ENCODE measurements at regions not wholly inside any gene's neighbourhood (a gene's known extent, or its start where the extent isn't known, plus 50 kb on each side); places are given as distances from the start of the nearest gene placed in this dataset.
"Not testable (repeated sequence)": the region's sequence is repeated elsewhere in the genome, so short reads cannot be mapped to it uniquely, and the experiment has no call there.

- no peak for DNase-seq (ENCODE audit: low read depth in 4 of 4, low spot score in 3 of 4)
These were observed 310.9 kb upstream of the DIO3 start for GRCh38 chr14:101250336-101250947.

- DNase-seq (ENCODE audit: low read depth in 4 of 4, low spot score in 3 of 4): no peak
These were observed 310.1 kb upstream of the DIO3 start for GRCh38 chr14:101250948-101251811.

- DNase-seq (ENCODE audit: low read depth in 4 of 4, low spot score in 3 of 4): no peak
These were observed 309.4 kb upstream of the DIO3 start for GRCh38 chr14:101251812-101252442.

GRCh38 chr14:101252443-101253214, 308.7 kb upstream of the DIO3 start:
- DNase-seq (ENCODE audit: low read depth in 4 of 4, low spot score in 3 of 4): no peak

GRCh38 chr14:101253948-101254347, 307.3 kb upstream of the DIO3 start:
- DNase-seq (ENCODE audit: low read depth in 4 of 4, low spot score in 3 of 4): no peak

GRCh38 chr14:101254805-101255764, 306.2 kb upstream of the DIO3 start:
- no peak for DNase-seq (ENCODE audit: low read depth in 4 of 4, low spot score in 3 of 4)

- no peak for DNase-seq (ENCODE audit: low read depth in 4 of 4, low spot score in 3 of 4)
These were observed 305.6 kb upstream of the DIO3 start for GRCh38 chr14:101255765-101256125.

- DNase-seq (ENCODE audit: low read depth in 4 of 4, low spot score in 3 of 4): no peak
These were observed 305.0 kb upstream of the DIO3 start for GRCh38 chr14:101256266-101256665.

GRCh38 chr14:101257551-101257950, 303.7 kb upstream of the DIO3 start:
- no peak for DNase-seq (ENCODE audit: low read depth in 4 of 4, low spot score in 3 of 4)

GRCh38 chr14:101259748-101260147, 301.5 kb upstream of the DIO3 start:
- DNase-seq (ENCODE audit: low read depth in 4 of 4, low spot score in 3 of 4): no peak

- DNase-seq (ENCODE audit: low read depth in 4 of 4, low spot score in 3 of 4): not testable (repeated sequence)
These were observed 294.9 kb upstream of the DIO3 start for GRCh38 chr14:101266441-101266840.

- DNase-seq (ENCODE audit: low read depth in 4 of 4, low spot score in 3 of 4): no peak
These were observed 288.2 kb upstream of the DIO3 start for GRCh38 chr14:101273091-101273490.

GRCh38 chr14:101276309-101277091, 284.8 kb upstream of the DIO3 start:
- no peak for DNase-seq (ENCODE audit: low read depth in 4 of 4, low spot score in 3 of 4)

GRCh38 chr14:101282418-101282817, 278.9 kb upstream of the DIO3 start:
- no peak for DNase-seq (ENCODE audit: low read depth in 4 of 4, low spot score in 3 of 4)

GRCh38 chr14:101284711-101285110, 276.6 kb upstream of the DIO3 start:
- no peak for DNase-seq (ENCODE audit: low read depth in 4 of 4, low spot score in 3 of 4)

- no peak for DNase-seq (ENCODE audit: low read depth in 4 of 4, low spot score in 3 of 4)
These were observed 274.9 kb upstream of the DIO3 start for GRCh38 chr14:101286271-101287018.

- peak; percentile 1 to 32 (median 9) for DNase-seq (ENCODE audit: low read depth in 4 of 4, low spot score in 3 of 4)
These were observed 272.7 kb upstream of the DIO3 start for GRCh38 chr14:101288436-101289229.
